Ishikawa (cell line): ENCODE measurements at regions not wholly inside any gene's neighbourhood (a gene's known extent, or its start where the extent isn't known, plus 50 kb on each side); places are given as distances from the start of the nearest gene placed in this dataset.

Experiments
- CEBPB ChIP-seq: IDR thresholded peaks from 2 replicates; pipeline ENCODE4 v1.6.1; 2012
- CREB1 ChIP-seq: IDR thresholded peaks from 2 replicates; pipeline ENCODE4 v1.6.1; 2012; ENCODE audit warnings: low read depth
- EGR1 ChIP-seq: IDR thresholded peaks from 2 replicates; pipeline ENCODE4 v1.6.1; 2012
- EP300 ChIP-seq: IDR thresholded peaks from 2 replicates; pipeline ENCODE4 v1.6.1; 2012; ENCODE audit warnings: borderline replicate concordance
- FOXM1 ChIP-seq: IDR thresholded peaks from 2 replicates; pipeline ENCODE4 v1.6.1; 2012; ENCODE audit warnings: low read depth, borderline replicate concordance
- MAX ChIP-seq: IDR thresholded peaks from 2 replicates; pipeline ENCODE4 v1.6.1; 2012
- NFIC ChIP-seq: IDR thresholded peaks from 2 replicates; pipeline ENCODE4 v1.6.1; 2012
- RAD21 ChIP-seq: IDR thresholded peaks from 2 replicates; pipeline ENCODE4 v1.6.1; 2012; ENCODE audit warnings: low read depth
- REST ChIP-seq: IDR thresholded peaks from 2 replicates; pipeline ENCODE4 v1.6.1; 2012; ENCODE audit warnings: low read depth, mild to moderate bottlenecking
- TAF1 ChIP-seq: IDR thresholded peaks from 2 replicates; pipeline ENCODE4 v1.6.1; 2012; ENCODE audit warnings: low read depth, mild to moderate bottlenecking
- TCF12 ChIP-seq: IDR thresholded peaks from 2 replicates; pipeline ENCODE4 v1.6.1; 2012; ENCODE audit warnings: low read depth
- TEAD4 ChIP-seq: IDR thresholded peaks from 2 replicates; pipeline ENCODE4 v1.6.1; 2012
- USF1 ChIP-seq: IDR thresholded peaks from 2 replicates; pipeline ENCODE4 v1.6.1; 2012
- YY1 ChIP-seq: IDR thresholded peaks from 2 replicates; pipeline ENCODE4 v1.6.1; 2012; ENCODE audit warnings: low read depth
- ZBTB7A ChIP-seq: IDR thresholded peaks from 2 replicates; pipeline ENCODE4 v1.6.1; 2012; ENCODE audit warnings: low read depth

GRCh38 chr3:30538791-30539190, 67.6 kb upstream of the TGFBR2 start:
- TF ChIP-seq TCF12 (peak; percentile 66; the same call in 1 of the 2 replicates), TAF1 (no peak), YY1 (no peak), RAD21 (peak; percentile 26), EGR1 (no peak), FOXM1 (no peak), USF1 (no peak), REST (no peak), CREB1 (no peak; the same call in 1 of the 2 replicates), EP300 (0 out of 2 replicates have a peak, but pooled peaks have one; percentile 39), CEBPB (no peak), ZBTB7A (no peak), TEAD4 (no peak), NFIC (peak; percentile 54; the same call in 1 of the 2 replicates), MAX (peak; percentile 5; the same call in 1 of the 2 replicates)

GRCh38 chr3:30539206-30539605, 67.2 kb upstream of the TGFBR2 start:
- TF ChIP-seq TCF12 (peak; percentile 83), CEBPB (peak; percentile 91), ZBTB7A (no peak), TEAD4 (peak; percentile 98), USF1 (no peak), NFIC (peak; percentile 91), YY1 (peak; percentile 16; the same call in 1 of the 2 replicates), TAF1 (no peak), FOXM1 (peak; percentile 90), MAX (peak; percentile 35; the same call in 1 of the 2 replicates), RAD21 (peak; percentile 38), CREB1 (no peak; the same call in 1 of the 2 replicates), EP300 (peak; percentile 89)

- TF ChIP-seq TCF12 (no peak), TEAD4 (no peak), NFIC (no peak), FOXM1 (no peak), ZBTB7A (no peak), MAX (no peak), YY1 (no peak), USF1 (no peak), EGR1 (no peak), REST (no peak), CEBPB (no peak), RAD21 (no peak), TAF1 (no peak), CREB1 (no peak)
These were observed 66.6 kb upstream of the TGFBR2 start for GRCh38 chr3:30539772-30540171.

GRCh38 chr3:30542897-30543296, 63.5 kb upstream of the TGFBR2 start:
- no peak for TF ChIP-seq MAX
- no peak for TF ChIP-seq YY1
- no peak for TF ChIP-seq CEBPB
- no peak for TF ChIP-seq EGR1
- TF ChIP-seq ZBTB7A = no peak
- TF ChIP-seq TCF12 = no peak
- TF ChIP-seq RAD21 = no peak
- no peak for TF ChIP-seq TAF1
- no peak for TF ChIP-seq USF1
- no peak for TF ChIP-seq FOXM1
- no peak for TF ChIP-seq EP300
- no peak for TF ChIP-seq NFIC
- TF ChIP-seq CREB1 = no peak
- TF ChIP-seq REST = no peak
- no peak for TF ChIP-seq TEAD4
